CD14-positive monocyte (primary cell): ENCODE measurements at regions not wholly inside any gene's neighbourhood (a gene's known extent, or its start where the extent isn't known, plus 50 kb on each side); places are given as distances from the start of the nearest gene placed in this dataset.
A peak's percentile ranks its signal among the peaks of the same experiment; 100 is the strongest.

Experiments used
- DNase-seq, 3 donors: peaks; one replicate each; pipeline ENCODE4 v3.0.0-alpha.2; 2011 to 2022
- H2AFZ ChIP-seq: 2 replicates; pipeline ENCODE4 v1.6.0; 2012; ENCODE audit warnings: mild to moderate bottlenecking, low read depth, low read length, inconsistent platforms; ENCODE audit not compliant: insufficient read depth, poor library complexity, severe bottlenecking
- H3K27ac ChIP-seq, 2 donors: 1 replicate in 1 of 2; 2 replicates in 1 of 2; pipeline ENCODE4 v1.5.1; 2012 to 2013; ENCODE audit warnings: low read length in 2 of 2, control low read depth in 1 of 2, inconsistent platforms in 1 of 2, low read depth in 1 of 2, mild to moderate bottlenecking in 1 of 2
- H3K27me3 ChIP-seq, 2 donors: one replicate each; pipeline versions ENCODE4 v1.6.0 to v1.6.1; 2011 to 2013; ENCODE audit warnings: low read length in 2 of 2; ENCODE audit not compliant: control insufficient read depth in 2 of 2, insufficient read depth in 2 of 2
- H3K36me3 ChIP-seq, 2 donors: replicated peaks in 1 of 2; 1 replicate in 1 of 2; 2 replicates in 1 of 2; pipeline versions ENCODE4 v1.5.1 to v1.6.1; 2012 to 2013; ENCODE audit warnings: low read length in 2 of 2, control low read depth in 1 of 2, inconsistent platforms in 1 of 2, mild to moderate bottlenecking in 1 of 2; ENCODE audit not compliant: insufficient read depth in 2 of 2, control insufficient read depth in 1 of 2
- H3K4me1 ChIP-seq, 2 donors: 1 replicate in 1 of 2; 2 replicates in 1 of 2; pipeline versions ENCODE4 v1.5.1 to v1.6.1; 2012 to 2013; ENCODE audit warnings: low read length in 2 of 2, control low read depth in 1 of 2, inconsistent platforms in 1 of 2, mild to moderate bottlenecking in 1 of 2, moderate library complexity in 1 of 2; ENCODE audit not compliant: insufficient read depth in 2 of 2, control insufficient read depth in 1 of 2
- H3K4me2 ChIP-seq: replicated peaks from 2 replicates; pipeline ENCODE3; 2012; ENCODE audit warnings: low read length, moderate library complexity, mild to moderate bottlenecking; ENCODE audit not compliant: poor library complexity, severe bottlenecking; ENCODE audit errors: extremely low read depth
- H3K4me3 ChIP-seq, 3 experiments: fragments of 200-600 bp in 1 of 3; sonication (generic) in 1 of 3; replicated peaks in 1 of 3; 1 replicate in 2 of 3; 2 replicates in 1 of 3; pipeline ENCODE4 v1.5.1; 2011 to 2013; ENCODE audit warnings: low read length in 3 of 3, mild to moderate bottlenecking in 3 of 3, control low read depth in 2 of 3, low read depth in 2 of 3, inconsistent platforms in 1 of 3, moderate library complexity in 1 of 3
- H3K79me2 ChIP-seq: 2 replicates; pipeline ENCODE4 v1.6.0; 2012; ENCODE audit warnings: mild to moderate bottlenecking, control low read depth, inconsistent platforms, low read length, moderate library complexity; ENCODE audit not compliant: insufficient read depth
- H3K9ac ChIP-seq: 2 replicates; pipeline ENCODE4 v1.6.0; 2017; ENCODE audit warnings: low read length, mild to moderate bottlenecking; ENCODE audit not compliant: insufficient read depth, poor library complexity, severe bottlenecking
- H3K9me3 ChIP-seq, 2 donors: replicated peaks in 1 of 2; 1 replicate in 1 of 2; 2 replicates in 1 of 2; pipeline versions ENCODE4 v1.5.1 to v1.6.1; 2012 to 2013; ENCODE audit warnings: low read length in 2 of 2, control low read depth in 1 of 2; ENCODE audit not compliant: control insufficient read depth in 1 of 2, insufficient read depth in 1 of 2
- H4K20me1 ChIP-seq: 2 replicates; pipeline ENCODE4 v1.6.0; 2012; ENCODE audit warnings: mild to moderate bottlenecking, low read length, control low read depth, moderate library complexity; ENCODE audit not compliant: insufficient read depth
- H3K27ac Mint-ChIP-seq, 7 donors: one replicate each; pipeline ENCODE4 v1.8.0; 2020; ENCODE audit warnings: mild to moderate bottlenecking in 7 of 7, mixed read lengths in 7 of 7, moderate library complexity in 6 of 7, inconsistent platforms in 2 of 7
- H3K27me3 Mint-ChIP-seq, 3 donors: one replicate each; pipeline ENCODE4 v1.8.0; 2021 to 2022; ENCODE audit warnings: low read depth in 3 of 3, mild to moderate bottlenecking in 3 of 3, mixed read lengths in 3 of 3, moderate library complexity in 3 of 3, inconsistent platforms in 1 of 3
- H3K36me3 Mint-ChIP-seq, 2 donors: one replicate each; pipeline ENCODE4 v1.8.0; 2020; ENCODE audit warnings: mixed read lengths in 2 of 2, inconsistent platforms in 1 of 2, mild to moderate bottlenecking in 1 of 2
- H3K4me1 Mint-ChIP-seq: one replicate; pipeline ENCODE4 v1.8.0; 2020; ENCODE audit warnings: mild to moderate bottlenecking, mixed read lengths
- H3K4me3 Mint-ChIP-seq, 2 donors: one replicate each; pipeline ENCODE4 v1.8.0; 2020; ENCODE audit warnings: mild to moderate bottlenecking in 2 of 2, mixed read lengths in 2 of 2, moderate library complexity in 1 of 2
- H3K9me3 Mint-ChIP-seq, 7 donors: one replicate each; pipeline ENCODE4 v1.8.0; 2020 to 2022; ENCODE audit warnings: mixed read lengths in 7 of 7, mild to moderate bottlenecking in 6 of 7, moderate library complexity in 6 of 7, inconsistent platforms in 2 of 7
- CTCF ChIP-seq: fragments of 200-600 bp; IDR thresholded peaks from one replicate; pipeline ENCODE4 v1.8.0; 2022; ENCODE audit warnings: antibody characterized with exemption, mild to moderate bottlenecking
- WGBS: methylation state at CpG from one replicate; pipeline ENCODE4 v1.1.5; 2013; ENCODE audit warnings: missing lambda C conversion rate; ENCODE audit not compliant: insufficient coverage; 5-methylcytosine and 5-hydroxymethylcytosine counted together
- intact Hi-C, 2 donors: fragments of 100-400 bp; cut with micrococcal nuclease; formaldehyde crosslinking; loops; one replicate each; pipeline versions ENCODE4 v1.15.0 to v1.15.1; 2023

- Mint-ChIP-seq H3K27me3 (peaks cover 33 to 52% (median 40%) of the 10 kb centered on the region in 3 donors), H3K4me3 (no peak overlapping the region), H3K36me3 (no peaks in the 10 kb centered on the region), H3K27ac (no peak overlapping the region), H3K4me1 (peaks cover 4% of the 10 kb centered on the region), H3K9me3 (peaks cover 0 to 4% (median 0%) of the 10 kb centered on the region in 7 donors)
- no peak for DNase-seq
- TF ChIP-seq CTCF = no peak
- Histone ChIP-seq H3K4me3 (no peak overlapping the region), H3K27ac (no peak overlapping the region), H3K79me2 (no peaks in the 10 kb centered on the region), H3K9ac (no peak overlapping the region), H3K4me1 (peaks cover 4 to 8% of the 10 kb centered on the region in 2 donors), H2AFZ (no peak overlapping the region), H3K4me2 (no peak overlapping the region), H3K9me3 (no peaks in the 10 kb centered on the region), H3K27me3 (peaks cover 38 to 61% of the 10 kb centered on the region in 2 donors), H4K20me1 (no peaks in the 10 kb centered on the region), H3K36me3 (no peaks in the 10 kb centered on the region)
- intact Hi-C loops = no loop called here
- WGBS = 100% methylated on average over 1 of the region's 6 CpGs
These were observed 109.8 kb upstream of the NFE2L3 start for GRCh38 chr7:26042237-26042636.

GRCh38 chr7:26043801-26044200 lies 108.2 kb upstream of the NFE2L3 start:
- Mint-ChIP-seq H3K4me3 (no peak overlapping the region), H3K27me3 (peaks cover 28 to 42% (median 39%) of the 10 kb centered on the region in 3 donors), H3K9me3 (peaks cover 0 to 1% (median 0%) of the 10 kb centered on the region in 7 donors), H3K27ac (no peak overlapping the region), H3K36me3 (no peaks in the 10 kb centered on the region), H3K4me1 (peaks cover 4% of the 10 kb centered on the region)
- Histone ChIP-seq H3K4me3 (no peak overlapping the region), H3K27me3 (peaks cover 29 to 60% of the 10 kb centered on the region in 2 donors), H3K9ac (no peak overlapping the region), H3K4me1 (peaks cover 4 to 8% of the 10 kb centered on the region in 2 donors), H3K36me3 (no peaks in the 10 kb centered on the region), H4K20me1 (no peaks in the 10 kb centered on the region), H3K79me2 (no peaks in the 10 kb centered on the region), H3K27ac (no peak overlapping the region), H3K9me3 (no peaks in the 10 kb centered on the region), H2AFZ (no peak overlapping the region), H3K4me2 (no peak overlapping the region)
- DNase-seq = peak in 2 of 3 donors; percentile 4 to 22
- no peak for TF ChIP-seq CTCF
- intact Hi-C loops = no loop called here
- WGBS = 60% methylated on average over 5 of the region's 7 CpGs
